IMR-90 (cell line): ENCODE measurements at regions not wholly inside any gene's neighbourhood (a gene's known extent, or its start where the extent isn't known, plus 50 kb on each side); places are given as distances from the start of the nearest gene placed in this dataset.

Experiments used
- ATAC-seq: fragments of 200-7000 bp; cut with Tn5 transposase; 2 replicates; pipeline ENCODE4 v1.9.1; 2020; ENCODE audit warnings: low read depth, mild to moderate bottlenecking, moderate library complexity
- BruUV-seq: library from RNA; stranded (reverse); fragments of 400-500 nt; replicated peaks from 2 replicates; lab custom pipeline; 2021; lab: Mats Ljungman, UMichigan
- CTCF ChIA-PET: fragments of 300-600 bp; formaldehyde crosslinking; extraction: SDS; loops from one replicate; lab custom pipeline; 2021; ENCODE audit warnings: antibody characterized with exemption; lab: Yijun Ruan, JAX
- POLR2A ChIA-PET: fragments of 300-600 bp; sonication (Branson Sonifier 250); formaldehyde crosslinking; loops from one replicate; lab custom pipeline; 2022; ENCODE audit warnings: antibody characterized with exemption; ENCODE audit not compliant: unreplicated experiment; lab: Charles Lee
- DNase-seq: peaks from one replicate; pipeline ENCODE4 v3.0.0; 2013
- H2AFZ ChIP-seq: replicated peaks from 2 replicates; pipeline ENCODE3; 2013; ENCODE audit warnings: low read length, mild to moderate bottlenecking; ENCODE audit not compliant: poor library complexity
- H2AK5ac ChIP-seq: 2 replicates; pipeline ENCODE4 v1.6.1; 2013; ENCODE audit warnings: low read depth, low read length, inconsistent platforms
- H2AK9ac ChIP-seq: replicated peaks from 2 replicates; pipeline ENCODE3; 2013; ENCODE audit warnings: mild to moderate bottlenecking, low read depth, low read length, moderate library complexity; ENCODE audit not compliant: poor library complexity
- H2BK120ac ChIP-seq: 2 replicates; pipeline ENCODE4 v1.6.1; 2013; ENCODE audit warnings: low read depth, low read length, inconsistent platforms
- H2BK15ac ChIP-seq: 3 replicates; pipeline ENCODE4 v1.6.1; 2013; ENCODE audit warnings: low read depth, low read length, inconsistent platforms
- H2BK20ac ChIP-seq: 2 replicates; pipeline ENCODE4 v1.6.1; 2013; ENCODE audit warnings: low read depth, mild to moderate bottlenecking, inconsistent platforms, low read length, moderate library complexity
- H2BK5ac ChIP-seq: 2 replicates; pipeline ENCODE4 v1.6.1; 2013; ENCODE audit warnings: mild to moderate bottlenecking, low read depth, low read length, inconsistent platforms; ENCODE audit not compliant: poor library complexity, severe bottlenecking
- H3K14ac ChIP-seq: replicated peaks from 2 replicates; pipeline ENCODE4 v1.6.1; 2013; ENCODE audit warnings: low read depth, low read length, inconsistent platforms
- H3K18ac ChIP-seq: 2 replicates; pipeline ENCODE4 v1.6.1; 2013; ENCODE audit warnings: low read depth, low read length, control low read depth
- H3K23ac ChIP-seq: 2 replicates; pipeline ENCODE4 v1.6.1; 2013; ENCODE audit warnings: low read depth, low read length, inconsistent platforms
- H3K27ac ChIP-seq: 2 replicates; pipeline ENCODE4 v1.5.1; 2013; ENCODE audit warnings: mild to moderate bottlenecking, control low read depth, low read length; ENCODE audit not compliant: insufficient read depth
- H3K27me3 ChIP-seq: 2 replicates; pipeline ENCODE4 v1.6.1; 2013; ENCODE audit warnings: low read length; ENCODE audit not compliant: control insufficient read depth, insufficient read depth
- H3K36me3 ChIP-seq: 2 replicates; pipeline ENCODE4 v1.6.1; 2013; ENCODE audit warnings: low read length, mixed read lengths; ENCODE audit not compliant: control insufficient read depth, insufficient read depth
- H3K4ac ChIP-seq: 2 replicates; pipeline ENCODE4 v1.6.1; 2013; ENCODE audit warnings: low read depth, low read length, inconsistent platforms
- H3K4me1 ChIP-seq: 2 replicates; pipeline ENCODE4 v1.6.1; 2013; ENCODE audit warnings: low read length, mixed read lengths; ENCODE audit not compliant: control insufficient read depth, insufficient read depth
- H3K4me2 ChIP-seq: 2 replicates; pipeline ENCODE4 v1.6.1; 2013; ENCODE audit warnings: low read depth, mild to moderate bottlenecking, control low read depth, low read length, moderate library complexity
- H3K4me3 ChIP-seq: 2 replicates; pipeline ENCODE4 v1.5.1; 2013; ENCODE audit warnings: low read depth, mild to moderate bottlenecking, control low read depth, low read length, moderate library complexity; ENCODE audit not compliant: insufficient read depth
- H3K56ac ChIP-seq: 2 replicates; pipeline ENCODE4 v1.6.1; 2013; ENCODE audit warnings: low read length, inconsistent platforms; ENCODE audit not compliant: insufficient read depth; ENCODE audit errors: extremely low read depth
- H3K79me1 ChIP-seq, 2 experiments: 2 replicates each; pipeline ENCODE4 v1.6.1; 2013; ENCODE audit warnings: low read length in 2 of 2, inconsistent platforms in 1 of 2, low read depth in 1 of 2
- H3K9ac ChIP-seq: 2 replicates; pipeline ENCODE4 v1.6.1; 2013; ENCODE audit warnings: low read depth, low read length, control low read depth
- H3K9me1 ChIP-seq: 2 replicates; pipeline ENCODE4 v1.6.1; 2013; ENCODE audit warnings: low read length, inconsistent platforms; ENCODE audit not compliant: insufficient read depth
- H3K9me3 ChIP-seq: 2 replicates; pipeline ENCODE4 v1.6.1; 2013; ENCODE audit warnings: low read length; ENCODE audit not compliant: control insufficient read depth, insufficient read depth
- H4K20me1 ChIP-seq: 2 replicates; pipeline ENCODE4 v1.6.1; 2013; ENCODE audit warnings: low read length, inconsistent platforms; ENCODE audit not compliant: insufficient read depth
- H4K5ac ChIP-seq: 2 replicates; pipeline ENCODE4 v1.6.1; 2013; ENCODE audit warnings: mild to moderate bottlenecking, low read depth, low read length, control low read depth
- H4K8ac ChIP-seq, 2 experiments: 2 replicates each; pipeline ENCODE4 v1.6.1; 2013; ENCODE audit warnings: low read depth in 2 of 2, low read length in 2 of 2, control low read depth in 1 of 2, inconsistent platforms in 1 of 2
- H4K91ac ChIP-seq: 2 replicates; pipeline ENCODE4 v1.6.1; 2013; ENCODE audit warnings: low read depth, low read length, inconsistent platforms; ENCODE audit not compliant: insufficient read depth
- BHLHE40 ChIP-seq: fragments of 150-350 bp; IDR thresholded peaks from 2 replicates; pipeline ENCODE4 v1.6.1; 2016; ENCODE audit warnings: mild to moderate bottlenecking, low read depth, low read length
- CEBPB ChIP-seq: IDR thresholded peaks from 2 replicates; pipeline ENCODE4 v1.6.1; 2012; ENCODE audit warnings: low read depth, low read length, improper control_type of control experiment
- CHD1 ChIP-seq: IDR thresholded peaks from 2 replicates; pipeline ENCODE4 v1.6.1; 2012; ENCODE audit warnings: low read depth, low read length, improper control_type of control experiment
- CTCF ChIP-seq: conservative IDR thresholded peaks from 2 replicates; pipeline ENCODE4 v1.5.1; 2012; ENCODE audit warnings: mild to moderate bottlenecking, low read depth, low read length, improper control_type of control experiment
- FOS ChIP-seq: fragments of 150-350 bp; IDR thresholded peaks from 2 replicates; pipeline ENCODE4 v1.6.1; 2016; ENCODE audit warnings: low read depth, low read length
- MAFK ChIP-seq: IDR thresholded peaks from 2 replicates; pipeline ENCODE4 v1.6.1; 2012; ENCODE audit warnings: low read depth, low read length, improper control_type of control experiment
- MAZ ChIP-seq: IDR thresholded peaks from 2 replicates; pipeline ENCODE4 v1.6.1; 2012; ENCODE audit warnings: low read depth, mild to moderate bottlenecking, low read length, improper control_type of control experiment, moderate library complexity, borderline replicate concordance
- MXI1 ChIP-seq: IDR thresholded peaks from 2 replicates; pipeline ENCODE4 v1.6.1; 2012; ENCODE audit warnings: low read depth, mild to moderate bottlenecking, low read length, moderate library complexity, borderline replicate concordance
- NFE2L2 ChIP-seq: fragments of 150-350 bp; IDR thresholded peaks from 2 replicates; pipeline ENCODE4 v1.6.1; 2016; ENCODE audit warnings: low read depth, mild to moderate bottlenecking, low read length
- POLR2A ChIP-seq: IDR thresholded peaks from 2 replicates; pipeline ENCODE4 v1.6.1; 2012; ENCODE audit warnings: mild to moderate bottlenecking, low read depth, low read length
- RAD21 ChIP-seq: IDR thresholded peaks from 2 replicates; pipeline ENCODE4 v1.6.1; 2012; ENCODE audit warnings: low read length, improper control_type of control experiment
- RCOR1 ChIP-seq: IDR thresholded peaks from 2 replicates; pipeline ENCODE4 v1.6.1; 2012; ENCODE audit warnings: mild to moderate bottlenecking, low read length, improper control_type of control experiment; ENCODE audit not compliant: insufficient replicate concordance
- RFX5 ChIP-seq: IDR thresholded peaks from 2 replicates; pipeline ENCODE4 v1.8.0; 2012; ENCODE audit warnings: low read depth, mild to moderate bottlenecking, low read length, moderate library complexity
- SMC3 ChIP-seq: fragments of 150-350 bp; IDR thresholded peaks from 2 replicates; pipeline ENCODE4 v1.6.1; 2016; ENCODE audit warnings: low read depth, mild to moderate bottlenecking, antibody characterized with exemption, low read length, moderate library complexity
- WGBS, 2 experiments: methylation state at CpG; one replicate each; pipeline versions ENCODE4 v1.1.5 to v1.1.7; 2013; ENCODE audit warnings: missing lambda C conversion rate in 2 of 2; ENCODE audit not compliant: insufficient read length in 1 of 2; ENCODE audit errors: extremely low coverage in 2 of 2; 5-methylcytosine and 5-hydroxymethylcytosine counted together
- dilution Hi-C: fragments of 300-500 bp; cut with HindIII; formaldehyde crosslinking; loops from one replicate; pipeline ENCODE4 v1.14.3; 2018; ENCODE audit warnings: low sequenced_read_pairs; ENCODE audit not compliant: unreplicated experiment
- in situ Hi-C: fragments of 300-500 bp; cut with MboI; formaldehyde crosslinking; loops from 3 replicates; pipeline ENCODE4 v1.14.3; 2019; ENCODE audit warnings: low sequenced_read_pairs, inconsistent platforms, mixed read lengths
- intact Hi-C: fragments of 100-400 bp; cut with micrococcal nuclease; formaldehyde crosslinking; loops from 2 replicates; pipeline ENCODE4 v1.10.0; 2022
- TF ChIP-seq, protein P1 (sequence below): fragments of 150-350 bp; IDR thresholded peaks from 2 replicates; pipeline ENCODE4 v1.6.1; 2017; ENCODE audit warnings: mild to moderate bottlenecking, antibody characterized with exemption, low read length, low read depth
- TF ChIP-seq, protein P2 (sequence below): fragments of 150-350 bp; IDR thresholded peaks from 2 replicates; pipeline ENCODE4 v1.6.1; 2016; ENCODE audit warnings: low read depth, mild to moderate bottlenecking, low read length, moderate library complexity, borderline replicate concordance

GRCh38 chr18:66764230-66764629, 160.3 kb upstream of the CDH19 start:
- no peak overlapping the region for H2BK15ac ChIP-seq
- H2BK20ac ChIP-seq = no peak overlapping the region
- no peak overlapping the region for H3K4ac ChIP-seq
- TF ChIP-seq CTCF (no peak), MAZ (no peak), RAD21 (no peak), POLR2A (no peak), MAFK (no peak), RCOR1 (no peak), CHD1 (no peak), BHLHE40 (no peak), SMC3 (no peak), RFX5 (no peak), NFE2L2 (no peak), CEBPB (no peak), MXI1 (no peak), FOS (no peak)
- TF ChIP-seq, protein P1, sequence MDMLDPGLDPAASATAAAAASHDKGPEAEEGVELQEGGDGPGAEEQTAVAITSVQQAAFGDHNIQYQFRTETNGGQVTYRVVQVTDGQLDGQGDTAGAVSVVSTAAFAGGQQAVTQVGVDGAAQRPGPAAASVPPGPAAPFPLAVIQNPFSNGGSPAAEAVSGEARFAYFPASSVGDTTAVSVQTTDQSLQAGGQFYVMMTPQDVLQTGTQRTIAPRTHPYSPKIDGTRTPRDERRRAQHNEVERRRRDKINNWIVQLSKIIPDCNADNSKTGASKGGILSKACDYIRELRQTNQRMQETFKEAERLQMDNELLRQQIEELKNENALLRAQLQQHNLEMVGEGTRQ = no peak
- TF ChIP-seq, protein P2, sequence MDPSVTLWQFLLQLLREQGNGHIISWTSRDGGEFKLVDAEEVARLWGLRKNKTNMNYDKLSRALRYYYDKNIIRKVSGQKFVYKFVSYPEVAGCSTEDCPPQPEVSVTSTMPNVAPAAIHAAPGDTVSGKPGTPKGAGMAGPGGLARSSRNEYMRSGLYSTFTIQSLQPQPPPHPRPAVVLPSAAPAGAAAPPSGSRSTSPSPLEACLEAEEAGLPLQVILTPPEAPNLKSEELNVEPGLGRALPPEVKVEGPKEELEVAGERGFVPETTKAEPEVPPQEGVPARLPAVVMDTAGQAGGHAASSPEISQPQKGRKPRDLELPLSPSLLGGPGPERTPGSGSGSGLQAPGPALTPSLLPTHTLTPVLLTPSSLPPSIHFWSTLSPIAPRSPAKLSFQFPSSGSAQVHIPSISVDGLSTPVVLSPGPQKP = no peak
- no peak overlapping the region for H2AK9ac ChIP-seq
- H3K9me3 ChIP-seq = peaks cover 5% of the 10 kb centered on the region
- H3K4me1 ChIP-seq = no peaks in the 10 kb centered on the region
- ChIA-PET CTCF (no interaction called here), POLR2A (no interaction called here)
- no peak overlapping the region for H3K4me3 ChIP-seq
- H3K9ac ChIP-seq = no peak overlapping the region
- H4K20me1 ChIP-seq = no peaks in the 10 kb centered on the region
- H3K27me3 ChIP-seq = no peaks in the 10 kb centered on the region
- H4K5ac ChIP-seq = no peak overlapping the region
- no peaks in the 10 kb centered on the region for H3K9me1 ChIP-seq
- H4K8ac ChIP-seq = no peak overlapping the region
- no CpG with 5 or more reads among the region's 4 CpGs for WGBS, 2 experiments
- in situ Hi-C loops (no loop called here), intact Hi-C loops (no loop called here), dilution Hi-C loops (no loop called here)
- no peak overlapping the region for H3K4me2 ChIP-seq
- H3K14ac ChIP-seq = no peak overlapping the region
- H3K56ac ChIP-seq = no peak overlapping the region
- BruUV-seq = no TSS peak
- no peak overlapping the region for H3K23ac ChIP-seq
- DNase-seq (no peak), ATAC-seq (no peak)
- H3K18ac ChIP-seq = no peak overlapping the region
- H2AK5ac ChIP-seq = no peak overlapping the region
- H3K79me1 ChIP-seq = no peaks in the 10 kb centered on the region
- no peak overlapping the region for H3K27ac ChIP-seq
- no peak overlapping the region for H2BK120ac ChIP-seq
- no peak overlapping the region for H2BK5ac ChIP-seq
- no peak overlapping the region for H4K91ac ChIP-seq
- no peaks in the 10 kb centered on the region for H3K36me3 ChIP-seq
- H2AFZ ChIP-seq = no peak overlapping the region
